ENCODE measurements at regions not wholly inside any gene's neighbourhood (a gene's known extent, or its start where the extent isn't known, plus 50 kb on each side); places are given as distances from the start of the nearest gene placed in this dataset.

GRCh38 chr11:11672101-11672500, 50.3 kb upstream of the GALNT18 start:
- Histone ChIP-seq H3K27ac (no peak overlapping the region), H3K36me3 (no peaks in the 10 kb centered on the region), H3K27me3 (ENCODE audit: insufficient read depth, low read depth, severe bottlenecking) (no peaks in the 10 kb centered on the region), H3K4me3 (ENCODE audit: low read depth, low read length) (no peak overlapping the region), H3K9me3 (ENCODE audit: severe bottlenecking) (peaks cover 3% of the 10 kb centered on the region)
- no peak for TF ChIP-seq CTCF (IDR thresholded peaks at IDR 0.05; ENCODE audit: low read depth, low read length)
- DNase-seq = no peak
